ENCODE measurements at regions not wholly inside any gene's neighbourhood (a gene's known extent, or its start where the extent isn't known, plus 50 kb on each side); places are given as distances from the start of the nearest gene placed in this dataset.

DNA sequence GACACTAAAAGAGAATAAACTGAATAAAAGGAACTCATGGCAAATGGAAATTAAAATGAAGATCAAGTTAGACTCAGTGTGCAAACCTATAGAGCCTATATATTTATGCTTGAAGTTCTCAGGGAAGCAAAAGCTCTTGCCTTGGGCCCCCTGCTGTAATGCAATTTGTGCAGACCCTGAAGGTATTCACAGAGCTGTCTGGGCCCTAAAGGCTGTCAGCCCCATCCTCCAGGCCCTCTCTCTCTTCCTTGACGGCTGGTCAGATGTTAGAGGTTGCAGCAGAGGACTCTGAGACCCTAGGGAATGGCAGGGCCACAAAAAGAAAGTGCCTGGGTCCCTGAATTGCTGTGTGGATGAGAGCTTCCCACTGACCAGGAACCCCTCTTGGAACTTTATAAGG lies 283.9 kb upstream of the TUT7 start:
- TF ChIP-seq, protein P1, sequence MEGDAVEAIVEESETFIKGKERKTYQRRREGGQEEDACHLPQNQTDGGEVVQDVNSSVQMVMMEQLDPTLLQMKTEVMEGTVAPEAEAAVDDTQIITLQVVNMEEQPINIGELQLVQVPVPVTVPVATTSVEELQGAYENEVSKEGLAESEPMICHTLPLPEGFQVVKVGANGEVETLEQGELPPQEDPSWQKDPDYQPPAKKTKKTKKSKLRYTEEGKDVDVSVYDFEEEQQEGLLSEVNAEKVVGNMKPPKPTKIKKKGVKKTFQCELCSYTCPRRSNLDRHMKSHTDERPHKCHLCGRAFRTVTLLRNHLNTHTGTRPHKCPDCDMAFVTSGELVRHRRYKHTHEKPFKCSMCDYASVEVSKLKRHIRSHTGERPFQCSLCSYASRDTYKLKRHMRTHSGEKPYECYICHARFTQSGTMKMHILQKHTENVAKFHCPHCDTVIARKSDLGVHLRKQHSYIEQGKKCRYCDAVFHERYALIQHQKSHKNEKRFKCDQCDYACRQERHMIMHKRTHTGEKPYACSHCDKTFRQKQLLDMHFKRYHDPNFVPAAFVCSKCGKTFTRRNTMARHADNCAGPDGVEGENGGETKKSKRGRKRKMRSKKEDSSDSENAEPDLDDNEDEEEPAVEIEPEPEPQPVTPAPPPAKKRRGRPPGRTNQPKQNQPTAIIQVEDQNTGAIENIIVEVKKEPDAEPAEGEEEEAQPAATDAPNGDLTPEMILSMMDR (conservative IDR thresholded peaks at IDR 0.05), result no peak
- no peak for TF ChIP-seq ZFX (IDR thresholded peaks at IDR 0.05)
